ENCODE measurements at regions not wholly inside any gene's neighbourhood (a gene's known extent, or its start where the extent isn't known, plus 50 kb on each side); places are given as distances from the start of the nearest gene placed in this dataset.

- TF ChIP-seq CTCF (IDR thresholded peaks at IDR 0.05), result no peak
- no peak for TF ChIP-seq POLR2A (IDR thresholded peaks at IDR 0.05)
Observed at GRCh38 chr2:65728477-65729180, 296.2 kb upstream of the SPRED2 start.
